ENCODE measurements at regions not wholly inside any gene's neighbourhood (a gene's known extent, or its start where the extent isn't known, plus 50 kb on each side); places are given as distances from the start of the nearest gene placed in this dataset.

DNA sequence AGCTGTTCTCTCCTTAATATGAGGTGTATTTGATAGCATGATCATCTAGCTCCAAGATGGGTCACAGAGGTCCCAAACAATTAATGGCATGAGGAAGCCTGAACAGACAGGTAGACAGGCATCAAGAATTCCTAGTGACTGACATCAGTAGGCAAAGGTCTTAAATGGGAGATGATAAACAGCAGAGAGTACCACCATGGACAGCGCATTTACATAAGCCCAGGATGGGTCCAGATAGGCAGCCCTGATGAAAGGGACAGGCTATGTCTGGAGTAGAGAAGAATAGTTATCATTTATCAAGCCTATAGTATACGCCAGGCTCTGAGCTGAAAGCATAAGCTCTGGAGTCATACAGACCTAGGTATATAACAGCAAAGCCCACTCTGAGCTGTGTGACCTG, 434.7 kb upstream of the SETBP1 start:
- no peak overlapping the region for H3K27ac ChIP-seq
- intact Hi-C loops (cut with DNase I; ENCODE audit: low total_unique reads): no loop called here
- no peaks in the 10 kb centered on the region for H3K4me1 ChIP-seq
- no peak overlapping the region for H3K4me3 ChIP-seq
- DNase-seq: no peak
- no peaks in the 10 kb centered on the region for H3K27me3 ChIP-seq
- H3K36me3 ChIP-seq: no peaks in the 10 kb centered on the region
- TF ChIP-seq, protein P1, sequence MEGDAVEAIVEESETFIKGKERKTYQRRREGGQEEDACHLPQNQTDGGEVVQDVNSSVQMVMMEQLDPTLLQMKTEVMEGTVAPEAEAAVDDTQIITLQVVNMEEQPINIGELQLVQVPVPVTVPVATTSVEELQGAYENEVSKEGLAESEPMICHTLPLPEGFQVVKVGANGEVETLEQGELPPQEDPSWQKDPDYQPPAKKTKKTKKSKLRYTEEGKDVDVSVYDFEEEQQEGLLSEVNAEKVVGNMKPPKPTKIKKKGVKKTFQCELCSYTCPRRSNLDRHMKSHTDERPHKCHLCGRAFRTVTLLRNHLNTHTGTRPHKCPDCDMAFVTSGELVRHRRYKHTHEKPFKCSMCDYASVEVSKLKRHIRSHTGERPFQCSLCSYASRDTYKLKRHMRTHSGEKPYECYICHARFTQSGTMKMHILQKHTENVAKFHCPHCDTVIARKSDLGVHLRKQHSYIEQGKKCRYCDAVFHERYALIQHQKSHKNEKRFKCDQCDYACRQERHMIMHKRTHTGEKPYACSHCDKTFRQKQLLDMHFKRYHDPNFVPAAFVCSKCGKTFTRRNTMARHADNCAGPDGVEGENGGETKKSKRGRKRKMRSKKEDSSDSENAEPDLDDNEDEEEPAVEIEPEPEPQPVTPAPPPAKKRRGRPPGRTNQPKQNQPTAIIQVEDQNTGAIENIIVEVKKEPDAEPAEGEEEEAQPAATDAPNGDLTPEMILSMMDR (IDR thresholded peaks at IDR 0.05): no peak
- no peaks in the 10 kb centered on the region for H3K9me3 ChIP-seq

DNA sequence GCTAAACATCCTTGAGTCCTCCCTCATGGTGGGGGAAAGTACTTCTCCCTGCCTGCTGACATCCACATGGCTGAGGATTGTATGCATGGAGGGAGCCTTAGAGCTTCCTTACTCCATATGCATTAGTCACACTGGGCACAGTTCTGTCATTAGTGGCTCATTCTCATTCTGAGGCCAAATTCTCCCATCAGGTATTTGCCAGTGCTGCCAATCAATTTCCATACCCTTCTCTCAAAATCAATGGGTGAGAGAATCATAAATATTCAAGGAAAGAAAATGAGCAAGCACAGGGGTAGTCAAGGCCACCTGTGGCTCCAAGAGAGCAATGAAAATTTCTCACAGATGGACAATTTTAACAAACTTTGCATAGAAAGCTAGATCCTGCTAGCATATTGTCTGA, 422.6 kb upstream of the SETBP1 start:
- no peak overlapping the region for H3K27ac ChIP-seq
- H3K9me3 ChIP-seq: peaks cover 0 to 11% (median 9%) of the 10 kb centered on the region in 3 donors
- intact Hi-C loops (cut with DNase I; ENCODE audit: low total_unique reads): no loop called here
- H3K36me3 ChIP-seq: no peaks in the 10 kb centered on the region
- no peaks in the 10 kb centered on the region for H3K4me1 ChIP-seq
- no peak for DNase-seq
- H3K27me3 ChIP-seq: no peaks in the 10 kb centered on the region
- TF ChIP-seq, protein P1 (IDR thresholded peaks at IDR 0.05): no peak
- H3K4me3 ChIP-seq: no peak overlapping the region

DNA sequence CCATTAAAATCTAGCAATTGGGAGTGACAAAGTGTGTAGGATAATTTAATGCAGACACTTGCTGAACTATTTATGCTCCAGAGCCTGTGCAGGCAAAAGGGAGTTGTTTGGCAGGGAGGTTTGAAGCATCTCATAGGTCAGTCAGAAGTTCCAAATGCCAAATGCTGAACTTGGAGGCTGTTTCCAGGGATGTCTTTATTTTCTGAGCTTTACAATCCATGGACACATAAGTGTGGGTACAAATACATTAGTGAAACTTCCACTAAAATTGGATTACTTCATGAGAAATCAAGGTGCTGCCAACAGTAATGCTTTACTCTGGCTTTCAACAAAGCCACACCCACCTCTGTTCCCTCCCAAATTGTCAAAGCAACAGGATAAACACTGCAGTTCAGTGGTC, 422.1 kb upstream of the SETBP1 start:
- TF ChIP-seq, protein P1 (IDR thresholded peaks at IDR 0.05): no peak
- no peaks in the 10 kb centered on the region for H3K27me3 ChIP-seq
- intact Hi-C loops (cut with DNase I; ENCODE audit: low total_unique reads): no loop called here
- H3K9me3 ChIP-seq: peaks cover 0 to 12% (median 11%) of the 10 kb centered on the region in 3 donors
- DNase-seq: no peak
- H3K36me3 ChIP-seq: no peaks in the 10 kb centered on the region
- H3K4me1 ChIP-seq: no peaks in the 10 kb centered on the region
- H3K4me3 ChIP-seq: no peak overlapping the region
- no peak overlapping the region for H3K27ac ChIP-seq

DNA sequence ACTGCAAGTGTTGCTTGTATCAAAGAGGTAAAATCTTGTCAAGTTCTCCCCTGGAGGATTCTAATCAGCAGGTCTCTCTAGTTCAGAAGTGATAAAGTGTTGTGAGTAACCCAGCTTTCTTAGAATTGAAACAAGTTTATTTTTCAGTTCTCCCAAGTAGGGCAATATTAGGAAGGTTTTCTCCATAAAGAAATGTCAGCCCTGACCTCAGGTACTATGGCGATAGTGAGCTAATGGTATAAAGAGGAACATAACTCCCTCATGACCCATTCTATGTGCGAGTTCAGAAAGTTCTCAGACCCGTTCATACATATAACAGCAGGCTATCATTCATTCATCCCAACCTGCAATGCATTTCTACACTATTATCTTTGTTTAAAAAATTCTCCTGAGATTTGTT, 421.1 kb upstream of the SETBP1 start:
- Histone ChIP-seq H3K27me3 (no peaks in the 10 kb centered on the region), H3K36me3 (no peaks in the 10 kb centered on the region), H3K9me3 (peaks cover 0 to 12% (median 11%) of the 10 kb centered on the region in 3 donors), H3K27ac (no peak overlapping the region), H3K4me1 (no peaks in the 10 kb centered on the region), H3K4me3 (no peak overlapping the region)
- intact Hi-C loops (cut with DNase I; ENCODE audit: low total_unique reads): no loop called here
- TF ChIP-seq, protein P1 (IDR thresholded peaks at IDR 0.05): no peak
- no peak for DNase-seq

DNA sequence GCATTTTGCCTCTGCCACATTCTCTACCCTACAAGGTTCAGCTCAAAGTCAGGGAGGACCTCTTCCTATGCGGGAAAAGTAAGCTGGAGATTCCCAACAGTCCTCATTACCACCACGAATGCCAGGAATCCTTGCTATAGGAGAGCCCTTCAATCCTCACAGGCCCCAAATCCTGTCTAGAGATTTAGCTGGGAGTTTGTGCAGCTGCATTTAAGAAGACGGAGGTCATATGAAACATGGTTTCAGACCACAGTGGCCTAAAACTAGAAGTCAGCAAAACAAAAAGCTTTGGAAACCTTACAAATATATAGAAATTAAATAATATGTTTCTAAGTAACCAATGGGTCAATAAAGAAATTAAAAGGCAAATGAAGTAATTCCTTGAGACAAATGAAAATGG, 415.3 kb upstream of the SETBP1 start:
- Histone ChIP-seq H3K4me1 (no peaks in the 10 kb centered on the region), H3K27me3 (no peaks in the 10 kb centered on the region), H3K27ac (no peak overlapping the region), H3K36me3 (no peaks in the 10 kb centered on the region), H3K9me3 (peaks cover 0 to 12% (median 11%) of the 10 kb centered on the region in 3 donors), H3K4me3 (no peak overlapping the region)
- TF ChIP-seq, protein P1 (IDR thresholded peaks at IDR 0.05): no peak
- no peak for DNase-seq
- intact Hi-C loops (cut with DNase I; ENCODE audit: low total_unique reads): no loop called here

DNA sequence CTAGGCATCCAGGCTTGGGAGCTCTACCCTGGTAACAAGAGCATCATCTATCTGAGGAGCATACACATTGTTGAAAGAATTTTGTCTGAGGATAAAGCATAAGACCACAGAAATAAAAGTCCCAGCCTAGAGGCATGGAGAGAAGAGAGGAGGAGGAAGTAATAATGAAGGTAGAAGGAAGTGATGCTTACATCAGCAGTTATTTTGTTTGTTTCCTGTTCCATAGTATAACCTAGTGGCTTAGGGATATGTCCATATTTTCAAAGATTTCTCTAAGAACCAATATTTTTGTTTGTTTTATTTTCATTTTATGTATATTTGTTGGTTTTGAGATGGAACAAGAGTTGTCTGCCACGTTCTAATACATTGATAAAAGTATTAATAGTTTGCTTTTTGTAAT, 407.4 kb upstream of the SETBP1 start:
- Histone ChIP-seq H3K27me3 (no peaks in the 10 kb centered on the region), H3K27ac (no peak overlapping the region), H3K36me3 (no peaks in the 10 kb centered on the region), H3K9me3 (no peaks in the 10 kb centered on the region), H3K4me3 (no peak overlapping the region), H3K4me1 (no peaks in the 10 kb centered on the region)
- intact Hi-C loops (cut with DNase I; ENCODE audit: low total_unique reads): no loop called here
- TF ChIP-seq, protein P1 (IDR thresholded peaks at IDR 0.05): no peak
- DNase-seq: no peak

Data from tibial artery (tissue), 4 donors.